ENCODE measurements at regions not wholly inside any gene's neighbourhood (a gene's known extent, or its start where the extent isn't known, plus 50 kb on each side); places are given as distances from the start of the nearest gene placed in this dataset.

DNA sequence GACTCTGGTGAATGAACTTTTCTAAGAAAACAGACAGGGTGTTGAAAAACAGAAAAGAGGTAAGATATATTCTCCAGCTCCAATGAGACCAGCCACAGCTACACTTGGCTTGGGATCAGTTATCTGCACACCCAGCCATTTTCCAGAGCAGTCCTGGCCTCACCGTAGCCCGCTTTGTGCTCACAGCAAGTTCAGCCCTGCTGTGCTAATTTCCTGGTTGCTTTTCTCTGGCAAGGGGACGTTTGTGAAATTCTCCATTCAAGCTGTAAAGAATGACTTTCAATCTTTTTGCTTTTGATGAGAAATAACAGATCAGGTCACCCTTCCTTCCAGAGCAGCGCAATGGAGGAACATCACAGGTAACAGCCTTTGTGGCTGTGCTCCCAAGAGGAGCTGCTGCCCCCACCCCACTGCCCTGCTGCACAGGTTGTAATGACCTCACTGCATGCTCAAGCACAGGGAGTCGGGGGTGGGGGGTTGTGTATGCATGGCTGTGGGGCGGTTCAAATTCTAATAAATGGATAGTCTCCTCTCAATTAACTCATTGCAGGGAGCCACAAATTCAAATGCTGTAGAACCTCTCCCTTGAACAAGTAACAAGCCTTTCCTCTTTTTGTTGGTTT is 516.6 kb upstream of the NBEA start:
- TF ChIP-seq GATA3 (IDR thresholded peaks at IDR 0.05; ENCODE audit: low read depth, low read length) = no peak
- TF ChIP-seq GATA2 (IDR thresholded peaks at IDR 0.05; ENCODE audit: low read depth, low read length) = no peak

Data from SH-SY5Y (cell line).